ENCODE measurements at regions not wholly inside any gene's neighbourhood (a gene's known extent, or its start where the extent isn't known, plus 50 kb on each side); places are given as distances from the start of the nearest gene placed in this dataset.

- Histone ChIP-seq H4K20me1 (ENCODE audit: control insufficient read depth, insufficient read depth, insufficient read length) (no peaks in the 10 kb centered on the region), H2AK5ac (ENCODE audit: insufficient read length, low read length) (no peak overlapping the region), H3K79me1 (ENCODE audit: insufficient read depth, low read depth, low read length, poor library complexity, severe bottlenecking) (no peaks in the 10 kb centered on the region), H3K56ac (ENCODE audit: insufficient read length, low read depth, low read length) (no peak overlapping the region), H2BK20ac (ENCODE audit: low read depth, low read length, poor library complexity, severe bottlenecking) (no peak overlapping the region), H2BK5ac (ENCODE audit: insufficient read length, low read length) (no peak overlapping the region), H3K18ac (ENCODE audit: insufficient read length, low read depth, low read length) (no peak overlapping the region), H3K27ac (ENCODE audit: insufficient read length, low read depth, low read length) (no peak overlapping the region), H3K27me3 (ENCODE audit: insufficient read depth, low read length) (no peaks in the 10 kb centered on the region), H3K4me1 (ENCODE audit: insufficient read depth, low read length) (no peaks in the 10 kb centered on the region), H2BK15ac (ENCODE audit: low read depth, low read length) (no peak overlapping the region), H3T11ph (ENCODE audit: low read length) (no peak overlapping the region), H2AFZ (ENCODE audit: low read length) (no peak overlapping the region), H4K91ac (ENCODE audit: insufficient read length, low read depth, low read length) (no peak overlapping the region), H4K5ac (ENCODE audit: insufficient read length, low read depth, low read length) (no peak overlapping the region), H3K14ac (ENCODE audit: insufficient read depth, low read length) (no peak overlapping the region), H3K23me2 (ENCODE audit: insufficient read length, low read depth, low read length, poor library complexity, severe bottlenecking) (no peaks in the 10 kb centered on the region), H3K79me2 (ENCODE audit: insufficient read depth, low read length) (no peaks in the 10 kb centered on the region), H3K9ac (ENCODE audit: extremely low read depth, insufficient read length, low read length) (no peak overlapping the region), H3K9me3 (ENCODE audit: control insufficient read depth, low read depth, low read length) (no peaks in the 10 kb centered on the region), H2BK120ac (ENCODE audit: low read depth, low read length, poor library complexity, severe bottlenecking) (no peak overlapping the region), H2BK12ac (ENCODE audit: insufficient read length, low read depth, low read length) (no peak overlapping the region), H3K23ac (ENCODE audit: insufficient read length, low read depth, low read length) (no peak overlapping the region), H4K8ac (replicated peaks; ENCODE audit: insufficient read length, low read depth, low read length) (no peak overlapping the region), H3K4me2 (ENCODE audit: insufficient read depth, insufficient read length, low read length) (no peak overlapping the region), H3K4ac (ENCODE audit: low read depth, low read length) (no peak overlapping the region)
- DNase-seq = no peak
- no CpG with 5 or more reads among the region's 1 CpG for WGBS (ENCODE audit: extremely low coverage, insufficient read length, low lambda C conversion rate)
- Mint-ChIP-seq H3K36me3 (ENCODE audit: insufficient read depth in 1 of 3, low read depth in 3 of 3) (no peaks in the 10 kb centered on the region; a peak in 1 of 7 replicates), H3K27ac (no peak overlapping the region), H3K9me3 (no peaks in the 10 kb centered on the region; a peak in 2 of 5 replicates), H3K27me3 (ENCODE audit: low read depth) (no peaks in the 10 kb centered on the region), H3K4me3 (no peak overlapping the region), H3K4me1 (no peaks in the 10 kb centered on the region)
- no peak for TF ChIP-seq CTCF (conservative IDR thresholded peaks at IDR 0.05)
Measured at GRCh38 chr3:151979906-151980305, 106.5 kb downstream of the SUCNR1 start.

Data from H9 (cell line).